ENCODE measurements at regions not wholly inside any gene's neighbourhood (a gene's known extent, or its start where the extent isn't known, plus 50 kb on each side); places are given as distances from the start of the nearest gene placed in this dataset.

- CTCF ChIA-PET (ENCODE audit: unreplicated experiment) = no interaction called here
- H3K79me2 ChIP-seq (ENCODE audit: insufficient read depth, low read depth, low read length) = no peaks in the 10 kb centered on the region
- peaks cover 8% of the 10 kb centered on the region; the same call in 1 of the 2 replicates for H3K9me3 ChIP-seq (ENCODE audit: low read length)
- H2AFZ ChIP-seq (ENCODE audit: low read length) = no peak overlapping the region
- no peak for TF ChIP-seq CTCF (conservative IDR thresholded peaks at IDR 0.05; ENCODE audit: low read length)
- TF ChIP-seq EZH2phosphoT487 (IDR thresholded peaks at IDR 0.05; ENCODE audit: borderline replicate concordance, low read depth, low read length) = no peak
- no TSS peak for BruUV-seq (replicated peaks)
- H4K20me1 ChIP-seq (ENCODE audit: insufficient read depth, low read length) = no peaks in the 10 kb centered on the region
- no peak for DNase-seq (ENCODE audit: low spot score)
- intact Hi-C loops (cut with micrococcal nuclease; ENCODE audit: unreplicated experiment) = no loop called here
- H3K4me3 ChIP-seq (ENCODE audit: low read depth, low read length, poor library complexity, severe bottlenecking) = no peak overlapping the region
- H3K9me2 ChIP-seq (ENCODE audit: insufficient read depth, low read length) = no peaks in the 10 kb centered on the region
- H3K4me1 ChIP-seq (ENCODE audit: insufficient read depth, low read length, poor library complexity, severe bottlenecking) = peaks cover 10% of the 10 kb centered on the region
- no peak overlapping the region for H3K27ac ChIP-seq (ENCODE audit: low read depth, low read length, poor library complexity, severe bottlenecking)
- no peaks in the 10 kb centered on the region; the same call in 1 of the 2 replicates for H3K36me3 ChIP-seq (ENCODE audit: insufficient read depth, low read length)
- no peak overlapping the region for H3K4me2 ChIP-seq (ENCODE audit: low read length)
- POLR2A ChIA-PET = interaction anchor here (0.7 to 1.1 kb wide), 3 partner anchors 11 to 99 kb away, joined by 3 to 4 read pairs (median 3); no protein-coding TSS in a partner anchor
Measured at GRCh38 chr2:203619267-203619878, 84.3 kb upstream of the RAPH1 start.

- H3K9me3 ChIP-seq (ENCODE audit: low read length) = peaks cover 8% of the 10 kb centered on the region; the same call in 1 of the 2 replicates
- H3K4me1 ChIP-seq (ENCODE audit: insufficient read depth, low read length, poor library complexity, severe bottlenecking) = peaks cover 10% of the 10 kb centered on the region
- H3K9me2 ChIP-seq (ENCODE audit: insufficient read depth, low read length) = no peaks in the 10 kb centered on the region
- H3K79me2 ChIP-seq (ENCODE audit: insufficient read depth, low read depth, low read length) = no peaks in the 10 kb centered on the region
- CTCF ChIA-PET (ENCODE audit: unreplicated experiment) = no interaction called here
- H4K20me1 ChIP-seq (ENCODE audit: insufficient read depth, low read length) = no peaks in the 10 kb centered on the region
- TF ChIP-seq EZH2phosphoT487 (IDR thresholded peaks at IDR 0.05; ENCODE audit: borderline replicate concordance, low read depth, low read length) = no peak
- no peak for TF ChIP-seq CTCF (conservative IDR thresholded peaks at IDR 0.05; ENCODE audit: low read length)
- no peak overlapping the region for H2AFZ ChIP-seq (ENCODE audit: low read length)
- intact Hi-C loops (cut with micrococcal nuclease; ENCODE audit: unreplicated experiment) = no loop called here
- no TSS peak for BruUV-seq (replicated peaks)
- H3K4me2 ChIP-seq (ENCODE audit: low read length) = no peak overlapping the region
- no peak for DNase-seq (ENCODE audit: low spot score)
- POLR2A ChIA-PET = interaction anchor here (1.0 kb wide), 1 partner anchor 22 kb away, joined by 4 read pairs; no protein-coding TSS in a partner anchor
- H3K36me3 ChIP-seq (ENCODE audit: insufficient read depth, low read length) = no peaks in the 10 kb centered on the region; the same call in 1 of the 2 replicates
- H3K4me3 ChIP-seq (ENCODE audit: low read depth, low read length, poor library complexity, severe bottlenecking) = no peak overlapping the region
- H3K27ac ChIP-seq (ENCODE audit: low read depth, low read length, poor library complexity, severe bottlenecking) = no peak overlapping the region
Measured at GRCh38 chr2:203621981-203622515, 84.4 kb upstream of the CD28 start.

- no peaks in the 10 kb centered on the region; the same call in 1 of the 2 replicates for H3K36me3 ChIP-seq (ENCODE audit: insufficient read depth, low read length)
- intact Hi-C loops (cut with micrococcal nuclease; ENCODE audit: unreplicated experiment) = no loop called here
- no TSS peak for BruUV-seq (replicated peaks)
- no peak overlapping the region for H3K4me3 ChIP-seq (ENCODE audit: low read depth, low read length, poor library complexity, severe bottlenecking)
- H3K27ac ChIP-seq (ENCODE audit: low read depth, low read length, poor library complexity, severe bottlenecking) = no peak overlapping the region
- H3K9me3 ChIP-seq (ENCODE audit: low read length) = peaks cover 8% of the 10 kb centered on the region; the same call in 1 of the 2 replicates
- no peak overlapping the region for H2AFZ ChIP-seq (ENCODE audit: low read length)
- ChIA-PET CTCF (ENCODE audit: unreplicated experiment) (no interaction called here), POLR2A (interaction anchor here (0.7 to 1.0 kb wide), 2 partner anchors 23 to 34 kb away, joined by 4 to 6 read pairs; no protein-coding TSS in a partner anchor)
- H3K4me1 ChIP-seq (ENCODE audit: insufficient read depth, low read length, poor library complexity, severe bottlenecking) = peaks cover 10% of the 10 kb centered on the region
- no peaks in the 10 kb centered on the region for H3K79me2 ChIP-seq (ENCODE audit: insufficient read depth, low read depth, low read length)
- H3K9me2 ChIP-seq (ENCODE audit: insufficient read depth, low read length) = no peaks in the 10 kb centered on the region
- no peak for TF ChIP-seq CTCF (conservative IDR thresholded peaks at IDR 0.05; ENCODE audit: low read length)
- no peak overlapping the region for H3K4me2 ChIP-seq (ENCODE audit: low read length)
- H4K20me1 ChIP-seq (ENCODE audit: insufficient read depth, low read length) = no peaks in the 10 kb centered on the region
- no peak for DNase-seq (ENCODE audit: low spot score)
Measured at GRCh38 chr2:203623096-203623495, 83.3 kb upstream of the CD28 start.

Data from OCI-LY7 (cell line).